ENCODE measurements at regions not wholly inside any gene's neighbourhood (a gene's known extent, or its start where the extent isn't known, plus 50 kb on each side); places are given as distances from the start of the nearest gene placed in this dataset.

- POLR2A ChIA-PET = no interaction called here
- Mint-ChIP-seq H3K27me3 (ENCODE audit: low read depth) (peaks cover 2% of the 10 kb centered on the region; the same call in 1 of the 2 replicates), H3K4me1 (no peaks in the 10 kb centered on the region), H3K4me3 (no peak overlapping the region), H3K9me3 (peaks cover 25% of the 10 kb centered on the region), H3K27ac (no peak overlapping the region), H3K36me3 (peaks cover 15% of the 10 kb centered on the region)
- DNase-seq (ENCODE audit: low spot score) (no peak), ATAC-seq (no peak)
- CTCF ChIA-PET = no interaction called here
- TF ChIP-seq CBFB (CRISPR knock-in tag; IDR thresholded peaks at IDR 0.05; ENCODE audit: low read depth) (no peak), ZNF232 (CRISPR knock-in tag; IDR thresholded peaks at IDR 0.05) (no peak), NFATC4 (CRISPR knock-in tag; IDR thresholded peaks at IDR 0.05) (no peak)
Measured at GRCh38 chr13:111566567-111566966, 246.1 kb downstream of the TEX29 start.

GRCh38 chr13:111567637-111568036, 247.2 kb downstream of the TEX29 start:
- DNase-seq (ENCODE audit: low spot score) (no peak), ATAC-seq (no peak)
- Mint-ChIP-seq H3K9me3 (peaks cover 33% of the 10 kb centered on the region), H3K36me3 (peaks cover 19% of the 10 kb centered on the region), H3K4me3 (no peak overlapping the region), H3K4me1 (no peaks in the 10 kb centered on the region), H3K27me3 (ENCODE audit: low read depth) (peaks cover 2% of the 10 kb centered on the region; the same call in 1 of the 2 replicates), H3K27ac (no peak overlapping the region)
- ChIA-PET CTCF (no interaction called here), POLR2A (no interaction called here)
- TF ChIP-seq ZNF263 (CRISPR knock-in tag; IDR thresholded peaks at IDR 0.05; ENCODE audit: low read depth) = no peak
- no peak for TF ChIP-seq PREB (CRISPR knock-in tag; IDR thresholded peaks at IDR 0.05; ENCODE audit: borderline replicate concordance)
- TF ChIP-seq, protein P1, sequence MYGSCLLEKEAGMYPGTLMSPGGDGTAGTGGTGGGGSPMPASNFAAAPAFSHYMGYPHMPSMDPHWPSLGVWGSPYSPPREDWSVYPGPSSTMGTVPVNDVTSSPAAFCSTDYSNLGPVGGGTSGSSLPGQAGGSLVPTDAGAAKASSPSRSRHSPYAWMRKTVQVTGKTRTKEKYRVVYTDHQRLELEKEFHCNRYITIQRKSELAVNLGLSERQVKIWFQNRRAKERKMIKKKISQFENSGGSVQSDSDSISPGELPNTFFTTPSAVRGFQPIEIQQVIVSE (CRISPR knock-in tag; IDR thresholded peaks at IDR 0.05; ENCODE audit: borderline replicate concordance) = no peak
- no peak for TF ChIP-seq ZBTB21 (CRISPR knock-in tag; IDR thresholded peaks at IDR 0.05; ENCODE audit: borderline replicate concordance)
- TF ChIP-seq FOXP1 (CRISPR knock-in tag; IDR thresholded peaks at IDR 0.05; ENCODE audit: borderline replicate concordance) = no peak
- TF ChIP-seq, protein P2, sequence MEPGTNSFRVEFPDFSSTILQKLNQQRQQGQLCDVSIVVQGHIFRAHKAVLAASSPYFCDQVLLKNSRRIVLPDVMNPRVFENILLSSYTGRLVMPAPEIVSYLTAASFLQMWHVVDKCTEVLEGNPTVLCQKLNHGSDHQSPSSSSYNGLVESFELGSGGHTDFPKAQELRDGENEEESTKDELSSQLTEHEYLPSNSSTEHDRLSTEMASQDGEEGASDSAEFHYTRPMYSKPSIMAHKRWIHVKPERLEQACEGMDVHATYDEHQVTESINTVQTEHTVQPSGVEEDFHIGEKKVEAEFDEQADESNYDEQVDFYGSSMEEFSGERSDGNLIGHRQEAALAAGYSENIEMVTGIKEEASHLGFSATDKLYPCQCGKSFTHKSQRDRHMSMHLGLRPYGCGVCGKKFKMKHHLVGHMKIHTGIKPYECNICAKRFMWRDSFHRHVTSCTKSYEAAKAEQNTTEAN (CRISPR knock-in tag; IDR thresholded peaks at IDR 0.05) = no peak

DNA sequence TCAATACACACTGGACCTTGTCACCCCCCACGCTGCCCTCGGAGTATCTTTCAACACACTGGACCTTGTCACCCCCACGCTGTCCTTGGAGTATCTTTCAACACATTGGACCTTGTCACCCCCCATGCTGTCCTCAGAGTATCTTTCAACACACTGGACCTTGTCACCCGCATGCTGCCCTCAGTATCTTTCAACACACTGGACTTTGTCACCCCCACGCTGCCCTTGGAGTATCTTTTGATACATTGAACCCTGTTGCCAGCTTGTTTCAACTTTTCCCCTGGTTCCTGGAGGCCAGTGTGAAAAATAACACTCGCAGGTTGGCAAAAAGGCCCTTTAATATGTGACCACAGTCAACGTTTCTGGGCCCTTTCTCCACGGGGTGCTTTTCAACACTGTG, 247.8 kb downstream of the TEX29 start:
- TF ChIP-seq NR2C2 (CRISPR knock-in tag; IDR thresholded peaks at IDR 0.05) = no peak
- no peak for TF ChIP-seq IRF2 (CRISPR knock-in tag; IDR thresholded peaks at IDR 0.05; ENCODE audit: borderline replicate concordance, low read depth)
- no peak for TF ChIP-seq ZNF232 (CRISPR knock-in tag; IDR thresholded peaks at IDR 0.05)
- TF ChIP-seq PREB (CRISPR knock-in tag; IDR thresholded peaks at IDR 0.05; ENCODE audit: borderline replicate concordance) = no peak
- no peak for TF ChIP-seq FOXP1 (CRISPR knock-in tag; IDR thresholded peaks at IDR 0.05; ENCODE audit: borderline replicate concordance)
- TF ChIP-seq, protein P3, sequence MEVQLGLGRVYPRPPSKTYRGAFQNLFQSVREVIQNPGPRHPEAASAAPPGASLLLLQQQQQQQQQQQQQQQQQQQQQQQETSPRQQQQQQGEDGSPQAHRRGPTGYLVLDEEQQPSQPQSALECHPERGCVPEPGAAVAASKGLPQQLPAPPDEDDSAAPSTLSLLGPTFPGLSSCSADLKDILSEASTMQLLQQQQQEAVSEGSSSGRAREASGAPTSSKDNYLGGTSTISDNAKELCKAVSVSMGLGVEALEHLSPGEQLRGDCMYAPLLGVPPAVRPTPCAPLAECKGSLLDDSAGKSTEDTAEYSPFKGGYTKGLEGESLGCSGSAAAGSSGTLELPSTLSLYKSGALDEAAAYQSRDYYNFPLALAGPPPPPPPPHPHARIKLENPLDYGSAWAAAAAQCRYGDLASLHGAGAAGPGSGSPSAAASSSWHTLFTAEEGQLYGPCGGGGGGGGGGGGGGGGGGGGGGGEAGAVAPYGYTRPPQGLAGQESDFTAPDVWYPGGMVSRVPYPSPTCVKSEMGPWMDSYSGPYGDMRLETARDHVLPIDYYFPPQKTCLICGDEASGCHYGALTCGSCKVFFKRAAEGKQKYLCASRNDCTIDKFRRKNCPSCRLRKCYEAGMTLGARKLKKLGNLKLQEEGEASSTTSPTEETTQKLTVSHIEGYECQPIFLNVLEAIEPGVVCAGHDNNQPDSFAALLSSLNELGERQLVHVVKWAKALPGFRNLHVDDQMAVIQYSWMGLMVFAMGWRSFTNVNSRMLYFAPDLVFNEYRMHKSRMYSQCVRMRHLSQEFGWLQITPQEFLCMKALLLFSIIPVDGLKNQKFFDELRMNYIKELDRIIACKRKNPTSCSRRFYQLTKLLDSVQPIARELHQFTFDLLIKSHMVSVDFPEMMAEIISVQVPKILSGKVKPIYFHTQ (CRISPR knock-in tag; IDR thresholded peaks at IDR 0.05) = no peak
- TF ChIP-seq E2F5 (CRISPR knock-in tag; IDR thresholded peaks at IDR 0.05) = no peak
- TF ChIP-seq JUN (CRISPR knock-in tag; IDR thresholded peaks at IDR 0.05) = no peak
- ChIA-PET CTCF (no interaction called here), POLR2A (no interaction called here)

More for the DNA sequence above, 247.8 kb downstream of the TEX29 start:
- peaks cover 40% of the 10 kb centered on the region for H3K9me3 Mint-ChIP-seq
- ATAC-seq = no peak
- DNase-seq (ENCODE audit: low spot score) = no peak
- H3K36me3 Mint-ChIP-seq = peaks cover 24% of the 10 kb centered on the region
- no peak overlapping the region for H3K4me3 Mint-ChIP-seq
- H3K27ac Mint-ChIP-seq = no peak overlapping the region
- peaks cover 2% of the 10 kb centered on the region; the same call in 1 of the 2 replicates for H3K27me3 Mint-ChIP-seq (ENCODE audit: low read depth)
- H3K4me1 Mint-ChIP-seq = no peaks in the 10 kb centered on the region

Data from WTC11 (cell line).